CD4-positive, alpha-beta T cell treated with Interleukin-1 beta for 1 hour (primary cell): ENCODE measurements at regions not wholly inside any gene's neighbourhood (a gene's known extent, or its start where the extent isn't known, plus 50 kb on each side); places are given as distances from the start of the nearest gene placed in this dataset.
"Not testable (repeated sequence)": the region's sequence is repeated elsewhere in the genome, so short reads cannot be mapped to it uniquely, and the experiment has no call there.

ENCODE experiments used
- DNase-seq, 2 donors: peaks; one replicate each; pipeline ENCODE4 v3.0.0-alpha.2; 2020 to 2022

DNA sequence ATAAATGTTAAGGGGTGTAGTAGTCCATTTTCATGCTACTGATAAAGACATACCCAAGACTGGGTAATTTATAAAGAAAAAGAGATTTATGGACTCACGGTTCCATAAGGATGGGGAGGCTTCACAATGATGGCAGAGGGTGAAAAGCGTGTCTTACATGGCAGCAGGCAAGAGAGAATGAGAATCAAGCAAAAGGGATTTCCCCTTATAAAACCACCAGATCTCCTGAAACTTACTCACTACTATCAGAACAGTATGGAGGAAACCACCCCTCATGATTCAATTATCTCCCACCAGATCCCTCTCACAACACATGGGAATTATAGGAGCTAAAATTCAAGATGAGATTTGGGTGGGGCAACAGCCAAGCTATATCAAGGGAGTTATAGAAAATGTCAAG lies 329.2 kb downstream of the DTHD1 start:
- no peak for DNase-seq

DNA sequence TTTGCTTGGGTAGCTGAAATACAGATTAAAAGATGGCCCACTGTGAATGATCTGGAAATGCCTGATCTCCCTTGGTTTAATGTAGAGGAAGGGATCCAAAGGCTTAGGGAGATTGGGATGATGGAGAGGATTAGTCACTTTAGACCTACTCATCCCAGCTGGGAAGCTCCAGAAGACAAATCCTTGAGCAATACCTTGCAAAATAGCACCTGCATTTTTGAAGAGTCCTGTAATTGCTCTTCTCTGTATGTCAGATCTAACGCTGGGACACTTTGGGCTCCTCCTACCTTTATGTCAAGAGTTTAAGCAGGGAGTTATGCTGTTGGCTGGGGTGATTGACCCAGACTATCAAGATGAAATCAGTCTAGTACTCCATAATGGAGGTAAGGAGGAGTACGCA lies 331.7 kb downstream of the DTHD1 start:
- DNase-seq, result not testable (repeated sequence)

- DNase-seq, result no peak
Measured at GRCh38 chr4:36614011-36614410, 332.6 kb downstream of the DTHD1 start.

DNA sequence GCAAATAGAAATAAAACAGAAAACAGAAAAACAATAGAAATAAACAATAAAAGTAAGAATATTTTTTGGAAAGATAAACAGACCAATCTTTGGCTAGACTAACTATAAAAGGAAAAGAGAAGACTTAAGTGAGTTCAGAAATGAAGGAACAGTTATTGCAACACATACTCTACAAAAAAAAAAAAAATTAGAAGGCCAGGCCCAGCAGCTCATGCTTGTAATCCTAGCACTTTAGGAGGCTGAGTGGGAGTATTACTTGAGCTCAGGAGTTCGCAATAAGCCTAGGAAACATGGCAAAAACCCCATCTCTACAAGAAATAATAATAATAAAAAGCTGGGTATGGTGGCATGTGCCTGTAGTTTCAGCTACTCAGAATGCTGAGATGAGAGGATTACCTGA lies 336.7 kb downstream of the DTHD1 start:
- DNase-seq, result no peak

DNA sequence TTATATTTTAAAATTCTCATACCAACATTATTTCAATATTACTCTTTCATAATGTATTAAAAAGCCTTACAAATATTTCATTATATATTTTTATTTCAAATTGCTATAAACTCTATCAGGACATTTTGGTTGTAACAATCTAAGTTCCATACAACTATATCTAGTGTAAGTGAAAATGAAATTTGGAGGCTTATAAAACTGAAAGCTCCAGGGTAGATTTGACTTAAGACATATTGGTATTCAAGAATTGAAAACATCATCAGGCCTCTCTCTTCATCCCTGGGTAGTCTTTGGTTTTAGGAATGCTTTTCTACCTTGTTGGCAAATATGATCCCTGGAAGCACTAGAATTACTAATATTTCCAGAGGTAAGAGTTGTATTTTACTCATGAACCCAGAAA lies 342.6 kb downstream of the DTHD1 start:
- DNase-seq, result no peak

GRCh38 chr4:36638273-36638811 lies 356.9 kb downstream of the DTHD1 start:
- no peak for DNase-seq

GRCh38 chr4:36640876-36641275 lies 359.5 kb downstream of the DTHD1 start:
- DNase-seq, result no peak

DNA sequence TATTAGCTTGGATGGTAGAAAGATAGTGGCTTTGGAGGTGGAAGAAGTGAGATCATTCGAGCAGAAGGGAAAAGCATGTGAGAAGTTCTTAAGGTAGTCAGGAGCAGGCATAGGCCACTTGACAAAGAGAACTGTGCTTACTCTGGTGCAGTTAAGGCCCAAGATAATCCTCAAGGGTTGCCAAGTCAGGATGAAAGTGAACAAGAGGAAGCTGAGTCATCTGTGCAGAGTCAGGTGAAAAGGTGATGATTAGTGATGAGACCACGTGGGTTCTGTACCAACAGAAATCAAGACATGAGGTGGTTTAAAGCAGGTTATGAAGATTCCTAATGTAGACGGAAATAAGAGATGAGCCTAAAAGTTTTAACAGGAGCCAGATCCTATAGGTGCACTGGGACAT lies 369.8 kb downstream of the DTHD1 start:
- DNase-seq, result no peak

GRCh38 chr4:36652857-36653256 lies 371.4 kb downstream of the DTHD1 start:
- no peak for DNase-seq

- DNase-seq, result no peak
Measured at GRCh38 chr4:36665985-36666527, 384.6 kb downstream of the DTHD1 start.

GRCh38 chr4:36675436-36675835 lies 394.0 kb downstream of the DTHD1 start:
- DNase-seq, result no peak

DNA sequence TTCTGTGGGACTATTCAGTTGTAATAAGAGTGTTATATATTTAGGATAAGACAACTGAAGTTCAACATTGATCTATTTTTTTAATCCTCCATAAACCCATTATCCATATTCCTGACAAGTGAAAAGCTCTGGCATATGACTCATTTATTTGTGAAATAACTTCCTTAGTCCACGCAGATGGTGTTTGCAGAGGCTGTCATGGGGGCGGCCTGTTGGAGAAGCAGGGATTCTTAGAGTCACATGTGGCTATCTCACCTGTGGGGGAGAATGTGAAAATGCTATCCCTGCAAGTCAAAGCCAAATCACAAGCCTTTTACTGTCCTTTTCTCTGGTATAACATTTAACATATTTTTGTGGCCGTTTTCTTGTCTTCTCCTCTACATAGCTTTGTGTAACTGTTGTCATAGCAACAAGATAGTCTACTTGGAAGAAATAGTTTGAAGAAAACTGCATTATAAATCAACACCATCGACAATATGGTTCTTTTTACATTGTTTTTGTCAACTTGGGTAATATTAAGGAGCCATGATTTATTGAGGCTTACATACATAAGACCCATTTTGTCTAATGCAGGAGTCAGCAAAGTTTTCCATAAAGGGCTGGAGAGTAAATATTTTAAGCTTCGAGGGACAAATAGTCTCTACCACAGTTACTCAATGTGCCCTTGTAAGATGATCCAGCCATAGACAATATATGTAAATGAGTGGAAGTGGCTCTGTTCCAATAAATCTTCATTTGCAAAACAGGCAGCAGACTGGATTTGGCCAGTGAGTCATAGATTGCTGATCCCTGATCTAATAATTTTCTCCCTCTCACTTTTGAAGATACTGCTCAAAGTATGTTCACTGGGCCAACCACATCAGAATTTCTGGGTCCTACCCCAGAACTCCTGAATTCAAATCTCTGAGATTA lies 395.0 kb downstream of the DTHD1 start:
- no peak for DNase-seq

GRCh38 chr4:36677112-36677511 lies 395.7 kb downstream of the DTHD1 start:
- DNase-seq, result no peak

DNA sequence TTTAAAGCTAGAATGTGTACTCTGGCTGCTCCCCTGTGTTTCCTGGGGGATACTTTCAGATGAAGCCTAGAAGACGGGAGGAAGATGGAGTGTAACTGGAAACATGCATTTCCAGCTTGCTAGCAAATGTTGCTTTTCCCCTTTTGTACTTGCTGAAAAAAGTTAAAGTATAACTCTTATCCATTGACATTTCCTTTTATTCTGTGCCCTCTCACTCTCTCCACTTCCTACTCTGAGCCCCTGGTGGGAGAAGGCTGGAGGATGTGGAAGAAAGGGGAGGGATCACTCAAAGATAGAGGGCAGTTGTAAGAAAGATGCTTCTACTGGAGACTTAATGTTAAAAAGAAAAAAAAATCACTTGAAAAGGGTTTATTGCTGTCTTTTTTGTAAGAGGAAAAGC lies 396.5 kb downstream of the DTHD1 start:
- no peak for DNase-seq

DNA sequence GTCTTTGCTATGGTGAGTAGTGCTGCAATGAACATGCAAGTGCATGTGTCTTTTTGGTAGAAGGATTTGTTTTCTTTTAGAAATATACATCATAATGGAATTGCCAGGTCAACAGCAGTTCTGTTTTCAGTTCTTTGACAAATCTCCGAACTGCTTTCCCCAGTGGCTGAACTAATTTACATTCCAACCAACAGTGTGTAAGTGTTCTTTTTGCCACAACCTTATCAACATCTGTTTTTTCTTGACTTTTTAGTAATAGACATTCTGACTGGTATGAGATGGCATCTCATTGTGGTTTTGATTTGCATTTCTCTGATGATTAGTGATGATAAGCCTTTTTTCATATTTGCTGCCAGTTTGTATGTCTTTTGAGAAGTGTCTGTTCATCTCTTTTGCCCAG lies 406.3 kb downstream of the DTHD1 start:
- DNase-seq, result no peak

DNA sequence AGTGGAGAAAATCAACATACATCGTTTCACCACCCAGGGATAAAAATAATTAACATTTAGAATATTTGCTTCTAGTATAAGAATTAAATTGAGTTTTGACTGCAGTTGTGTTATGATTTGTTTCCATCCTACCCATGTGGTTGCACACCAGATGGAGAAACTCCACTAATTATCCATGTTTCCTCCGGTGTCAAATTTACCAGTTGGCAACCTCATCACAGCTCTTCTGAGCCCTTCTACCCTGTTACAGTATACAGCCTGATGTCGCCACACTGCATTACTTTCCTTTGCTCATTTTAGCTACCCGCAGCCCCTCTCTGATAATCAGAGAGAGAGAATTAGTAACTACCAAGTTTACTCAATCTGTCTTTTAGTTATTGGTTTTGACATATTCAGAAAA lies 411.2 kb downstream of the DTHD1 start:
- DNase-seq, result no peak

DNA sequence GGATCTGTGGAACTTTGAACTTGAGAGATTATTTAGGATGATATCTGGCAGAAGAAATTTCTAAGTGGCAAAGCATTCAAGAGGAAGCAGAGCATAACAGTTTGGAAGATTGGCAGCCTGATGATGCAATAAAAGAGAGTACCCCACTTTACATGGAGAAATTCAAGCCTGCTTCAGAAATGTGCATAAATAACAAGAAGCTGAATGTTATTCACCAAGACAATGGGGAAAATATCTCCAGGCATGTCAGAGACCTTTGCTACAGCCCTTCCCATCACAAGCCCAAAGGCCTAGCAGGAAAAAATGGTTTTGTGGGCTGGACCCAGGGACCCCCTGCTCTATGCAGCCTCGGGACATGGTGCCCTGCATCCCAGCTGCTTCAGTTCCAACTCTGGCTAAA lies 420.8 kb downstream of the DTHD1 start:
- no peak for DNase-seq

DNA sequence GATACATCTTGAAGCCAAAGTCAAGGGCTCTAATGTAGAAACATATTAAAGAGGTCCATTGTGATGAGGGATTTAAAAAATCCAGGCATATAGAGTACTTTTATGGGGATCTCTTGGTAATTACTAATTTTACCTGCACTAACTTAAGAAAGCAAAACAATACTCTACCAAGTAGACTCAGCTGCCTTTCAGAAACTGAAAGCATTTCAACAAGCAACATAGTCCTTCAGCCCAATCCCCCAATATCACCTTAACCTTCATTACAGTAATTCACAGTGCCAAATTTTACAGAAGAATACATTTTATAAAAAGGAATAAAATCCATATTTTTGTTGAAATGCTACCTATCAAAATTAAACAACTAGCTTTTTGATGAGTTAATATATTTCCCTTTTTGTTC lies 422.9 kb downstream of the DTHD1 start:
- no peak for DNase-seq

GRCh38 chr4:36709991-36710390 lies 428.6 kb downstream of the DTHD1 start:
- DNase-seq, result no peak

- DNase-seq, result no peak
Measured at GRCh38 chr4:36712013-36712412, 430.6 kb downstream of the DTHD1 start.

GRCh38 chr4:36716874-36717273 lies 435.5 kb downstream of the DTHD1 start:
- DNase-seq, result no peak

DNA sequence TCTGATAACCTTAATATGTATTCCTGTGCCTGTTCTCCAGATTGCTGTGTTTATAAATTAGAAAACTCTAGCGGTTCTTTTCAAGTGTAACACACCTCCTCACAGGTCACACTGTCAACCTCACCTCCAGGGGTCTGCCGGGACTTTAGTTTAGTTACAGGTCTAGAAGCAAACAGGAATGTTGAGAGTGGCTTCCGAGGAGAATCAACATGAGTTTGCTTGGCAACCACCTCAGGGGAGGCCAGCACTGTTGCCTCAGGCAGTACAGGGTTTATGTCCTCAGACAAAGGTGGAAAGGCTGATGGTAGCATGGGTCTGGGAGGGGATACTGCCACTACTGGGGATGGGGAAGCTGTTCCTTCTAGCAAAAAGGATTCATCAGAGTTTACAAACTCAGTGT lies 438.0 kb downstream of the DTHD1 start:
- DNase-seq, result no peak

GRCh38 chr4:36722986-36723385 lies 441.6 kb downstream of the DTHD1 start:
- DNase-seq, result no peak

- no peak for DNase-seq
Measured at GRCh38 chr4:36734334-36734733, 452.9 kb downstream of the DTHD1 start.

- no peak for DNase-seq
Measured at GRCh38 chr4:36737691-36738090, 456.3 kb downstream of the DTHD1 start.
